CD14-positive monocyte (primary cell): ENCODE measurements at regions not wholly inside any gene's neighbourhood (a gene's known extent, or its start where the extent isn't known, plus 50 kb on each side); places are given as distances from the start of the nearest gene placed in this dataset.

ENCODE experiments used
- DNase-seq, 3 donors: peaks; one replicate each; pipeline ENCODE4 v3.0.0-alpha.2; 2011 to 2022
- H2AFZ ChIP-seq: 2 replicates; pipeline ENCODE4 v1.6.0; 2012; ENCODE audit warnings: mild to moderate bottlenecking, low read depth, low read length, inconsistent platforms; ENCODE audit not compliant: insufficient read depth, poor library complexity, severe bottlenecking
- H3K27ac ChIP-seq, 2 donors: 1 replicate in 1 of 2; 2 replicates in 1 of 2; pipeline ENCODE4 v1.5.1; 2012 to 2013; ENCODE audit warnings: low read length in 2 of 2, control low read depth in 1 of 2, inconsistent platforms in 1 of 2, low read depth in 1 of 2, mild to moderate bottlenecking in 1 of 2
- H3K27me3 ChIP-seq, 2 donors: one replicate each; pipeline versions ENCODE4 v1.6.0 to v1.6.1; 2011 to 2013; ENCODE audit warnings: low read length in 2 of 2; ENCODE audit not compliant: control insufficient read depth in 2 of 2, insufficient read depth in 2 of 2
- H3K36me3 ChIP-seq, 2 donors: replicated peaks in 1 of 2; 1 replicate in 1 of 2; 2 replicates in 1 of 2; pipeline versions ENCODE4 v1.5.1 to v1.6.1; 2012 to 2013; ENCODE audit warnings: low read length in 2 of 2, control low read depth in 1 of 2, inconsistent platforms in 1 of 2, mild to moderate bottlenecking in 1 of 2; ENCODE audit not compliant: insufficient read depth in 2 of 2, control insufficient read depth in 1 of 2
- H3K4me1 ChIP-seq, 2 donors: 1 replicate in 1 of 2; 2 replicates in 1 of 2; pipeline versions ENCODE4 v1.5.1 to v1.6.1; 2012 to 2013; ENCODE audit warnings: low read length in 2 of 2, control low read depth in 1 of 2, inconsistent platforms in 1 of 2, mild to moderate bottlenecking in 1 of 2, moderate library complexity in 1 of 2; ENCODE audit not compliant: insufficient read depth in 2 of 2, control insufficient read depth in 1 of 2
- H3K4me2 ChIP-seq: replicated peaks from 2 replicates; pipeline ENCODE3; 2012; ENCODE audit warnings: low read length, moderate library complexity, mild to moderate bottlenecking; ENCODE audit not compliant: poor library complexity, severe bottlenecking; ENCODE audit errors: extremely low read depth
- H3K4me3 ChIP-seq, 3 experiments: fragments of 200-600 bp in 1 of 3; sonication (generic) in 1 of 3; replicated peaks in 1 of 3; 1 replicate in 2 of 3; 2 replicates in 1 of 3; pipeline ENCODE4 v1.5.1; 2011 to 2013; ENCODE audit warnings: low read length in 3 of 3, mild to moderate bottlenecking in 3 of 3, control low read depth in 2 of 3, low read depth in 2 of 3, inconsistent platforms in 1 of 3, moderate library complexity in 1 of 3
- H3K79me2 ChIP-seq: 2 replicates; pipeline ENCODE4 v1.6.0; 2012; ENCODE audit warnings: mild to moderate bottlenecking, control low read depth, inconsistent platforms, low read length, moderate library complexity; ENCODE audit not compliant: insufficient read depth
- H3K9ac ChIP-seq: 2 replicates; pipeline ENCODE4 v1.6.0; 2017; ENCODE audit warnings: low read length, mild to moderate bottlenecking; ENCODE audit not compliant: insufficient read depth, poor library complexity, severe bottlenecking
- H3K9me3 ChIP-seq, 2 donors: replicated peaks in 1 of 2; 1 replicate in 1 of 2; 2 replicates in 1 of 2; pipeline versions ENCODE4 v1.5.1 to v1.6.1; 2012 to 2013; ENCODE audit warnings: low read length in 2 of 2, control low read depth in 1 of 2; ENCODE audit not compliant: control insufficient read depth in 1 of 2, insufficient read depth in 1 of 2
- H4K20me1 ChIP-seq: 2 replicates; pipeline ENCODE4 v1.6.0; 2012; ENCODE audit warnings: mild to moderate bottlenecking, low read length, control low read depth, moderate library complexity; ENCODE audit not compliant: insufficient read depth
- H3K27ac Mint-ChIP-seq, 7 donors: one replicate each; pipeline ENCODE4 v1.8.0; 2020; ENCODE audit warnings: mild to moderate bottlenecking in 7 of 7, mixed read lengths in 7 of 7, moderate library complexity in 6 of 7, inconsistent platforms in 2 of 7
- H3K27me3 Mint-ChIP-seq, 3 donors: one replicate each; pipeline ENCODE4 v1.8.0; 2021 to 2022; ENCODE audit warnings: low read depth in 3 of 3, mild to moderate bottlenecking in 3 of 3, mixed read lengths in 3 of 3, moderate library complexity in 3 of 3, inconsistent platforms in 1 of 3
- H3K36me3 Mint-ChIP-seq, 2 donors: one replicate each; pipeline ENCODE4 v1.8.0; 2020; ENCODE audit warnings: mixed read lengths in 2 of 2, inconsistent platforms in 1 of 2, mild to moderate bottlenecking in 1 of 2
- H3K4me1 Mint-ChIP-seq: one replicate; pipeline ENCODE4 v1.8.0; 2020; ENCODE audit warnings: mild to moderate bottlenecking, mixed read lengths
- H3K4me3 Mint-ChIP-seq, 2 donors: one replicate each; pipeline ENCODE4 v1.8.0; 2020; ENCODE audit warnings: mild to moderate bottlenecking in 2 of 2, mixed read lengths in 2 of 2, moderate library complexity in 1 of 2
- H3K9me3 Mint-ChIP-seq, 7 donors: one replicate each; pipeline ENCODE4 v1.8.0; 2020 to 2022; ENCODE audit warnings: mixed read lengths in 7 of 7, mild to moderate bottlenecking in 6 of 7, moderate library complexity in 6 of 7, inconsistent platforms in 2 of 7
- CTCF ChIP-seq: fragments of 200-600 bp; IDR thresholded peaks from one replicate; pipeline ENCODE4 v1.8.0; 2022; ENCODE audit warnings: antibody characterized with exemption, mild to moderate bottlenecking
- WGBS: methylation state at CpG from one replicate; pipeline ENCODE4 v1.1.5; 2013; ENCODE audit warnings: missing lambda C conversion rate; ENCODE audit not compliant: insufficient coverage; 5-methylcytosine and 5-hydroxymethylcytosine counted together
- intact Hi-C, 2 donors: fragments of 100-400 bp; cut with micrococcal nuclease; formaldehyde crosslinking; loops; one replicate each; pipeline versions ENCODE4 v1.15.0 to v1.15.1; 2023

GRCh38 chr2:31698722-31699121 is 118.0 kb upstream of the SRD5A2 start:
- DNase-seq: no peak
- Histone ChIP-seq H3K27me3 (no peaks in the 10 kb centered on the region), H3K36me3 (no peaks in the 10 kb centered on the region), H4K20me1 (no peaks in the 10 kb centered on the region), H3K4me2 (no peak overlapping the region), H3K27ac (no peak overlapping the region), H3K79me2 (no peaks in the 10 kb centered on the region), H3K4me1 (no peaks in the 10 kb centered on the region), H3K9me3 (peaks cover 33 to 51% of the 10 kb centered on the region in 2 donors), H2AFZ (no peak overlapping the region), H3K9ac (no peak overlapping the region), H3K4me3 (no peak overlapping the region)
- Mint-ChIP-seq H3K27me3 (peaks cover 0 to 4% (median 2%) of the 10 kb centered on the region in 3 donors), H3K4me3 (no peak overlapping the region), H3K27ac (no peak overlapping the region), H3K36me3 (no peaks in the 10 kb centered on the region), H3K9me3 (peaks cover 30 to 52% (median 45%) of the 10 kb centered on the region in 7 donors), H3K4me1 (no peaks in the 10 kb centered on the region)
- no peak for TF ChIP-seq CTCF
- WGBS: no CpG with 5 or more reads among the region's 1 CpG
- intact Hi-C loops: no loop called here

- H3K4me3 Mint-ChIP-seq: no peak overlapping the region
- no peak overlapping the region for H3K27ac ChIP-seq
- no peak overlapping the region for H3K9ac ChIP-seq
- H3K27me3 Mint-ChIP-seq: peaks cover 0 to 2% (median 2%) of the 10 kb centered on the region in 3 donors
- peaks cover 49 to 77% of the 10 kb centered on the region in 2 donors for H3K9me3 ChIP-seq
- no peaks in the 10 kb centered on the region for H3K36me3 Mint-ChIP-seq
- H2AFZ ChIP-seq: no peak overlapping the region
- TF ChIP-seq CTCF: no peak
- H3K4me1 ChIP-seq: no peaks in the 10 kb centered on the region
- H3K79me2 ChIP-seq: no peaks in the 10 kb centered on the region
- H3K4me2 ChIP-seq: no peak overlapping the region
- no peak overlapping the region for H3K4me3 ChIP-seq
- H4K20me1 ChIP-seq: no peaks in the 10 kb centered on the region
- H3K27ac Mint-ChIP-seq: no peak overlapping the region
- no peaks in the 10 kb centered on the region for H3K36me3 ChIP-seq
- no CpG with 5 or more reads among the region's 1 CpG for WGBS
- H3K9me3 Mint-ChIP-seq: peaks cover 37 to 71% (median 59%) of the 10 kb centered on the region in 7 donors
- no peaks in the 10 kb centered on the region for H3K27me3 ChIP-seq
- no peak for DNase-seq
- intact Hi-C loops: no loop called here
- H3K4me1 Mint-ChIP-seq: no peaks in the 10 kb centered on the region
Measured at GRCh38 chr2:31696068-31696467, 115.3 kb upstream of the SRD5A2 start.
